ENCODE measurements at regions not wholly inside any gene's neighbourhood (a gene's known extent, or its start where the extent isn't known, plus 50 kb on each side); places are given as distances from the start of the nearest gene placed in this dataset.

- H3K27me3 ChIP-seq (ENCODE audit: control insufficient read depth, insufficient read depth, low read length): no peaks in the 10 kb centered on the region
- no peak overlapping the region for H3K4me3 ChIP-seq (ENCODE audit: low read depth, low read length)
- no peaks in the 10 kb centered on the region for H3K36me3 ChIP-seq (ENCODE audit: control insufficient read depth, insufficient read depth, low read length)
- peaks cover 7% of the 10 kb centered on the region for H3K4me1 ChIP-seq (ENCODE audit: control insufficient read depth, insufficient read depth, low read length)
- H3K9me3 ChIP-seq (ENCODE audit: control insufficient read depth, insufficient read depth, low read length): no peaks in the 10 kb centered on the region
- H3K9ac ChIP-seq (ENCODE audit: low read depth, low read length): no peak overlapping the region
Observed at GRCh38 chr13:34810996-34811395, 131.1 kb upstream of the NBEA start.

DNA sequence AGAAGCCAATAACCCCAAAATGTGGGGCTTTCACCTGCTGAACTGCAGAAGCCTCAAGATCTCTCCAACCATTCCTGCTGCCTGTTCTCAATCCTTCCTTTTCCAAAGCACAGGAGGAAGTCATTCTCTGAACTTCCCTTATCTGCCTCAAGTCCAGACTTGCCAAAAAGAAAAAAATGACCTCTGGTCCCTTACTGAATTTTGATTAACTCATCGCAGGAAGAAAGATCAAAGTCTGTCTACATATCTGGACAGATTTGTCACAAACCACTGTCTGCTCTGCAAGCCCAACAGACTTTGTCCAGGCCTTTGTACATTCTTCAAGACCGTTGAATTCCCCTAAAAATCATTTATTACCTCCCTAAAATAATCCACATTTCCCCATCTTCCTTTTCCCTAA lies 126.5 kb upstream of the NBEA start:
- Histone ChIP-seq H3K4me3 (ENCODE audit: low read depth, low read length) (no peak overlapping the region), H3K4me1 (ENCODE audit: control insufficient read depth, insufficient read depth, low read length) (peaks cover 24% of the 10 kb centered on the region), H3K27me3 (ENCODE audit: control insufficient read depth, insufficient read depth, low read length) (no peaks in the 10 kb centered on the region), H3K36me3 (ENCODE audit: control insufficient read depth, insufficient read depth, low read length) (no peaks in the 10 kb centered on the region), H3K9ac (ENCODE audit: low read depth, low read length) (no peak overlapping the region), H3K9me3 (ENCODE audit: control insufficient read depth, insufficient read depth, low read length) (no peaks in the 10 kb centered on the region)

- Histone ChIP-seq H3K27me3 (ENCODE audit: control insufficient read depth, insufficient read depth, low read length) (no peaks in the 10 kb centered on the region), H3K4me3 (ENCODE audit: low read depth, low read length) (peak overlapping the region; percentile 8), H3K9ac (ENCODE audit: low read depth, low read length) (no peak overlapping the region), H3K4me1 (ENCODE audit: control insufficient read depth, insufficient read depth, low read length) (peaks cover 24% of the 10 kb centered on the region), H3K9me3 (ENCODE audit: control insufficient read depth, insufficient read depth, low read length) (no peaks in the 10 kb centered on the region), H3K36me3 (ENCODE audit: control insufficient read depth, insufficient read depth, low read length) (no peaks in the 10 kb centered on the region)
Observed at GRCh38 chr13:34816245-34816884, 125.7 kb upstream of the NBEA start.

DNA sequence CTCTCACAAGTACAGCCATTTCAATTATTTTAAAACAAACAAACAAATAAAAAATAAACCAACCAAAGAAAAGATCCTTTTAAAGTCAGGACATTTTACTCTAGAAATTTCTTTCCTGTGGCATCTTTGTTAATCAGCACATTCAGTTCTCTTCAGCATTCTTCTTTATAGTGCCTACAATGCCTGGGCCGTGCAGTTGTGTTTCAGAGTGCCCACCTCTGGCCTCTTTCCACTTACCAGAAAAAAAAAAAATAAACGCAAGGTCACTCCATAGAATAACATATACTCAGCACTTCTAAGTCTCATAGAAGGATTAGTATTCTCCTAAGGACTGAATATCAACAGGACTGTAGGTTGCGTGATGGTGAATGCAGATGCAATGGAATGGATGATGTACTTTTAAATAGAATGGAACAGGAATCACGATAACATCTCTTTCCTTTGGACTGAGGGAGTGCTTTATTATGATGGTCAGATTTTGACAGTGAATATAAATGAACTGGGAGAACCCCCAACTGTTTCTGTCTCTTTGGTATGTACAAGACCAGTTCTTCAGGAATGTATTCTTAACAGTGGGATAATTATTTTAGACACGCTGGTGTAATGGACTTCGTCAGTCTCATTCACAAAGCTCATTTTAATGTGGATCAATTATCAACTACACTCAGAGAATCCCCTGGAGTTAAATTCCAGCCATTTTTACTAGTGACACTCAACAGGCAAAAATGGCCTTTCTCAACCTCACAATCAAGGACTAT lies 125.0 kb upstream of the NBEA start:
- no peaks in the 10 kb centered on the region for H3K36me3 ChIP-seq (ENCODE audit: control insufficient read depth, insufficient read depth, low read length)
- peaks cover 24% of the 10 kb centered on the region for H3K4me1 ChIP-seq (ENCODE audit: control insufficient read depth, insufficient read depth, low read length)
- H3K9me3 ChIP-seq (ENCODE audit: control insufficient read depth, insufficient read depth, low read length): no peaks in the 10 kb centered on the region
- H3K9ac ChIP-seq (ENCODE audit: low read depth, low read length): no peak overlapping the region
- no peaks in the 10 kb centered on the region for H3K27me3 ChIP-seq (ENCODE audit: control insufficient read depth, insufficient read depth, low read length)
- H3K4me3 ChIP-seq (ENCODE audit: low read depth, low read length): no peak overlapping the region

GRCh38 chr13:34822650-34823049 lies 119.4 kb upstream of the NBEA start:
- H3K4me3 ChIP-seq (ENCODE audit: low read depth, low read length): no peak overlapping the region
- H3K9ac ChIP-seq (ENCODE audit: low read depth, low read length): no peak overlapping the region
- H3K27me3 ChIP-seq (ENCODE audit: control insufficient read depth, insufficient read depth, low read length): no peaks in the 10 kb centered on the region
- no peaks in the 10 kb centered on the region for H3K36me3 ChIP-seq (ENCODE audit: control insufficient read depth, insufficient read depth, low read length)
- no peaks in the 10 kb centered on the region for H3K4me1 ChIP-seq (ENCODE audit: control insufficient read depth, insufficient read depth, low read length)
- H3K9me3 ChIP-seq (ENCODE audit: control insufficient read depth, insufficient read depth, low read length): no peaks in the 10 kb centered on the region

GRCh38 chr13:34826432-34826831 lies 115.6 kb upstream of the NBEA start:
- Histone ChIP-seq H3K4me1 (ENCODE audit: control insufficient read depth, insufficient read depth, low read length) (no peaks in the 10 kb centered on the region), H3K9ac (ENCODE audit: low read depth, low read length) (no peak overlapping the region), H3K36me3 (ENCODE audit: control insufficient read depth, insufficient read depth, low read length) (no peaks in the 10 kb centered on the region), H3K4me3 (ENCODE audit: low read depth, low read length) (no peak overlapping the region), H3K9me3 (ENCODE audit: control insufficient read depth, insufficient read depth, low read length) (no peaks in the 10 kb centered on the region), H3K27me3 (ENCODE audit: control insufficient read depth, insufficient read depth, low read length) (no peaks in the 10 kb centered on the region)

- Histone ChIP-seq H3K9me3 (ENCODE audit: control insufficient read depth, insufficient read depth, low read length) (no peaks in the 10 kb centered on the region), H3K36me3 (ENCODE audit: control insufficient read depth, insufficient read depth, low read length) (no peaks in the 10 kb centered on the region), H3K27me3 (ENCODE audit: control insufficient read depth, insufficient read depth, low read length) (no peaks in the 10 kb centered on the region), H3K4me3 (ENCODE audit: low read depth, low read length) (no peak overlapping the region), H3K9ac (ENCODE audit: low read depth, low read length) (no peak overlapping the region), H3K4me1 (ENCODE audit: control insufficient read depth, insufficient read depth, low read length) (no peaks in the 10 kb centered on the region)
Observed at GRCh38 chr13:34833562-34834182, 108.4 kb upstream of the NBEA start.

GRCh38 chr13:34842466-34842865 lies 99.6 kb upstream of the NBEA start:
- H3K4me3 ChIP-seq (ENCODE audit: low read depth, low read length): no peak overlapping the region
- H3K4me1 ChIP-seq (ENCODE audit: control insufficient read depth, insufficient read depth, low read length): no peaks in the 10 kb centered on the region
- no peaks in the 10 kb centered on the region for H3K9me3 ChIP-seq (ENCODE audit: control insufficient read depth, insufficient read depth, low read length)
- no peak overlapping the region for H3K9ac ChIP-seq (ENCODE audit: low read depth, low read length)
- H3K36me3 ChIP-seq (ENCODE audit: control insufficient read depth, insufficient read depth, low read length): no peaks in the 10 kb centered on the region
- no peaks in the 10 kb centered on the region for H3K27me3 ChIP-seq (ENCODE audit: control insufficient read depth, insufficient read depth, low read length)

GRCh38 chr13:34847766-34848165 lies 94.3 kb upstream of the NBEA start:
- H3K36me3 ChIP-seq (ENCODE audit: control insufficient read depth, insufficient read depth, low read length): no peaks in the 10 kb centered on the region
- peaks cover 4% of the 10 kb centered on the region for H3K4me1 ChIP-seq (ENCODE audit: control insufficient read depth, insufficient read depth, low read length)
- H3K9me3 ChIP-seq (ENCODE audit: control insufficient read depth, insufficient read depth, low read length): no peaks in the 10 kb centered on the region
- H3K27me3 ChIP-seq (ENCODE audit: control insufficient read depth, insufficient read depth, low read length): no peaks in the 10 kb centered on the region
- H3K9ac ChIP-seq (ENCODE audit: low read depth, low read length): no peak overlapping the region
- H3K4me3 ChIP-seq (ENCODE audit: low read depth, low read length): no peak overlapping the region

DNA sequence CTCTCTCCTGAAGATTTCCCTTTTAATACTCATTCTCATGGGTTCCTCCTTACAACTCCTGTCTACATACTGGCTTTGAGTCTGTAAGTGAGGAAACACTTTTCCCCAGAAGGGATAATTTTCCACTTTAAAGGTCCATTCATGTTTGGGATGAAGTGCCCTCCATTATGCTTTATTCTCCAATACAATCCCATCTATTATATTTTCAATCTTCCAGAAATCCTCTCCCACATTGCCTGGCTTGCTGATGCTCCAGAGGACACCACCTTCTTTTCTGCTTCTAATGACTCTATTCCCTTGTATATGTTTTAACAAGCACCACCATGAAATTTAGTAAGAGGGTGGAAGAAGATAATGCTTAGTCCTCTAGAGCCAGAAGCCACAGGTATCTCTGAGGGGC lies 92.7 kb upstream of the NBEA start:
- H3K36me3 ChIP-seq (ENCODE audit: control insufficient read depth, insufficient read depth, low read length): no peaks in the 10 kb centered on the region
- H3K9ac ChIP-seq (ENCODE audit: low read depth, low read length): no peak overlapping the region
- H3K4me3 ChIP-seq (ENCODE audit: low read depth, low read length): no peak overlapping the region
- H3K9me3 ChIP-seq (ENCODE audit: control insufficient read depth, insufficient read depth, low read length): no peaks in the 10 kb centered on the region
- no peaks in the 10 kb centered on the region for H3K27me3 ChIP-seq (ENCODE audit: control insufficient read depth, insufficient read depth, low read length)
- H3K4me1 ChIP-seq (ENCODE audit: control insufficient read depth, insufficient read depth, low read length): peaks cover 4% of the 10 kb centered on the region

DNA sequence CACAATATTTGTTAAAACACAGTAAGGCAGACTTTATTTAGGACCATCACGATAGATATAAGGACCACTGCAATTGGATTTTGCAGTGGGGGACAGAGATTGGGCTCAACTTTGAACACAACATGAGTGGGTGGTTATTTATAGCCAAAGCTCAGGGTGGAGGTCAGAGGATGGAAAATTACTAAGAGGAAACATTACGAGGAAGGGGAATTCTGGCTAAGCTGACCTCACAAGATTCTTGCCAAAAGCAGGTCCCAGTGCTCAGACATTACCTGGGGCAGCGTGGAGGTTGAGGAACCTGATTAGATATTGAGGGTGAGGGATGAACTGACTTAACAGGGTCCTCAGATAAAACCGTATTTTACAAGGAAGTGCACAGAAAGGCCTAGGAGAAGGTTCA lies 88.9 kb upstream of the NBEA start:
- Histone ChIP-seq H3K9ac (ENCODE audit: low read depth, low read length) (no peak overlapping the region), H3K4me1 (ENCODE audit: control insufficient read depth, insufficient read depth, low read length) (no peaks in the 10 kb centered on the region), H3K9me3 (ENCODE audit: control insufficient read depth, insufficient read depth, low read length) (no peaks in the 10 kb centered on the region), H3K4me3 (ENCODE audit: low read depth, low read length) (no peak overlapping the region), H3K27me3 (ENCODE audit: control insufficient read depth, insufficient read depth, low read length) (no peaks in the 10 kb centered on the region), H3K36me3 (ENCODE audit: control insufficient read depth, insufficient read depth, low read length) (no peaks in the 10 kb centered on the region)
